ENCODE measurements at regions not wholly inside any gene's neighbourhood (a gene's known extent, or its start where the extent isn't known, plus 50 kb on each side); places are given as distances from the start of the nearest gene placed in this dataset.
"Not testable (repeated sequence)": the region's sequence is repeated elsewhere in the genome, so short reads cannot be mapped to it uniquely, and the experiment has no call there.

GRCh38 chr12:127041985-127042625, 1224.9 kb upstream of the TMEM132C start:
- no peak for DNase-seq (ENCODE audit: low read depth in 2 of 3, low spot score in 2 of 3)

DNA sequence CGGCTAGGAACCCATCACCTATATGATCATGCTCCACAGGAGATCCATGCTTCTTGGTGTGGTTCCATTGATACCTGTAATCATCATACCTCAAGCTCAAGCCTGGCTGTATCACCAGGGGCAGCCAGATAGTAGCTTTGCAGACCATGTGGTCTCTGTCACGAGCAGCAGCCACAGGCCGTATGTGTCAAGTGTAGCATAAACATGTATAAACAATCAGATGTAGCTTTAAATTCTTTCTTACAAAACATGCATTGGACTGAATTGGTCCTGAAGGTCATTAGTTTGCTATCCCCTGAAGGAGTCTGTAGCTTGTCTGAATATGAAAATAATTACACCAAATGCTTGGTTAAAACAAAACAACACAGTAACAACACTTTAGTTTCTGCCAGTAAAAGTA, 1223.2 kb upstream of the TMEM132C start:
- no peak for DNase-seq (ENCODE audit: low read depth in 2 of 3, low spot score in 2 of 3)

DNA sequence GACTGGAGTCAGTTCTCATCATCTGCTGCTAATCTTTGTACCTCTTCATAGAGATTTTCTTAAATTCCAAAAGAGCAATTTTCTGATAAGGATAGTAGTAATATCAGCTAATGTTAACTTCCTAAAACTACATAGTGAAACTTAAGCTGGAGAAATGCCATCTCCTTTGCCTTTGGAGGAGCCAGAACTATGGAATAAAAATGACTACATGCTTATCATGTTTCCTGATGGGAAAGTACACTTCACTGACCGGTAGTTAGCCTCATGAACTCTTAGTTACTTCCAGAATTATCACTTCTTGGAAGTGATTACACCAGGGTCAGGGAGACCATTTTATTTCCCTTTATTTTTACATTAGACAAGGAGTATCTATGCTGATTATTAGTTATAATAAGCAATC, 1222.1 kb upstream of the TMEM132C start:
- no peak for DNase-seq (ENCODE audit: low read depth in 2 of 3, low spot score in 2 of 3)

DNA sequence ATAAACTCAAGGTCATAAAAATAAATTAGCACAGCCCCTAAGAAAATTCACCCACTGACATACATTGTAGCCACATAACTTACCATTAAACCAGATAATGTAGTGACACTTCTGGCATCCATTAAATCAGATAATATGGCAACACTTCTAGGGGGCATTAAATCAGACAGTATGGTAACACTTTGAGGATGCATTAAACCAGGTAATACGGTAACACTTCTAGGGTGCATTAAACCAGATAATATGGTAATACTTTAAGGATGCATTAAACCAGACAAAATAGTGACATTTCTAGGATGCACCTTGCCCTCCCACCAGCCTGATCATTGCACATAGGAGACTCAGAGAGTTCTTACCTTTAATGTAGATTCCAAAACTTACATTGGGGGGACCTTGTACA, 1220.5 kb upstream of the TMEM132C start:
- no peak for DNase-seq (ENCODE audit: low read depth in 2 of 3, low spot score in 2 of 3)

- no peak for DNase-seq (ENCODE audit: low read depth in 2 of 3, low spot score in 2 of 3)
Observed at GRCh38 chr12:127048057-127048456, 1218.9 kb upstream of the TMEM132C start.

- not testable (repeated sequence) for DNase-seq (ENCODE audit: low read depth in 2 of 3, low spot score in 2 of 3)
Observed at GRCh38 chr12:127048525-127048924, 1218.4 kb upstream of the TMEM132C start.

GRCh38 chr12:127051139-127051538, 1215.8 kb upstream of the TMEM132C start:
- DNase-seq (ENCODE audit: low read depth in 2 of 3, low spot score in 2 of 3), result no peak

DNA sequence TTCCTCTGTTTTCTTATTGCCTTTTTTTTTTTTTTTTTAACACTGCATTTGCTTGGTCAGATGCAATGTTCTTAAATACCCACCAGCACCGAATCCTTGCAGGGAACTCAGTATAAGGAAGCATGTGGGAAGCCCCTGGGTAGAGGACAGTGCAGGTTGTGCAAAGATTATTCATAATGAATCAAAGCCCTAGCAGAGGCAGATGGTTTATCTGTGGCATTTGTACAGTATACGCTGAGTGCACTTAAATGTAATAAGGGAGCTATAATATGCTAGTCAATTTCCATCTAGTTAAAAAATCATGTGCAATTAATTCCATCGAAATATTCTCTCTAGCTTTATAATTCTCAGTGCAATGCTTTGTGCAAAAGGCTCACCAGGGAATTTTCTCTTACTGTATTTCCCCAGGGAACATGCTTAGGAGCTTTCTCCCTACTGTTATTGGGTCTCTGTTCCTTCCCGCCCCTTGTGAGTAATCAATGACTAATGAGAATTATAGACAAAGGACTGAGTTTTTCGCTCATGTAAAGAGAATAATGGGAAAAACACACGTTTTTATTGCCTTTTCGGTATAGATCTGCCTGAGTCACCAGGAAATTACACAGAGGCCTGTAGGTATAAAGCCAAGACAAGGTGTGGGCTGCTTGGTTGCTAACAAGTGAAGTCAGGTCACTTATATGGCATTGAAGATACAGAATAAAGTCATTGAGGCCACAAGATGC, 1214.3 kb upstream of the TMEM132C start:
- no peak for DNase-seq (ENCODE audit: low read depth in 2 of 3, low spot score in 2 of 3)

GRCh38 chr12:127054531-127054930, 1212.4 kb upstream of the TMEM132C start:
- DNase-seq (ENCODE audit: low read depth in 2 of 3, low spot score in 2 of 3), result no peak

DNA sequence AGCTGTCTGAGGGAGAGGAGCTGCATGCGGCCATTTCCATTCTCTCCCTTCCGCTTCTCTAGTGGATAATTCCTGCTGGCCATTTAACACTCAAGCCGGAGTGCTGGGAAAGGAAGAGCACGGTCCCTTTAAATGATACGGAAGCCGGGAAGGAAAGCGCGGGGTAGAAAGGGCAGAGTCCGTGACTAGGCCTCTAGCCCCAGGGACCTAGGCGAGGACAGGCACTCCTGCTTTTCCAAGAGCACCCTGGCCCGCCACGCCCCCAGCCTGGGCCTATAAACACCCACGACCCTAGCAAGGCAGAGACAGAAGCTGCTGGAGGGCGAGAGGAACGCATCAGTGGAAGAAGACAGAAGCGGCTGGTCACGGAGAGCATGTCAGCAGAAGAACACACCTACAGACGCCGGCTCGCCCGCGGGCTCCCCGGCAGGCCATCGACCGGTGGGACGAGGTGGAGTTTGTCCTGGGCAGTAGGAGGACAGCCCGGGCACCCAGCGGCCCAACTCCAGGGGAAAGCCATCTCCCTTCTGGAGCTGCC, 1206.6 kb upstream of the TMEM132C start:
- DNase-seq (ENCODE audit: low read depth in 2 of 3, low spot score in 2 of 3), result no peak

- DNase-seq (ENCODE audit: low read depth in 2 of 3, low spot score in 2 of 3), result no peak
Observed at GRCh38 chr12:127060933-127061332, 1206.0 kb upstream of the TMEM132C start.

DNA sequence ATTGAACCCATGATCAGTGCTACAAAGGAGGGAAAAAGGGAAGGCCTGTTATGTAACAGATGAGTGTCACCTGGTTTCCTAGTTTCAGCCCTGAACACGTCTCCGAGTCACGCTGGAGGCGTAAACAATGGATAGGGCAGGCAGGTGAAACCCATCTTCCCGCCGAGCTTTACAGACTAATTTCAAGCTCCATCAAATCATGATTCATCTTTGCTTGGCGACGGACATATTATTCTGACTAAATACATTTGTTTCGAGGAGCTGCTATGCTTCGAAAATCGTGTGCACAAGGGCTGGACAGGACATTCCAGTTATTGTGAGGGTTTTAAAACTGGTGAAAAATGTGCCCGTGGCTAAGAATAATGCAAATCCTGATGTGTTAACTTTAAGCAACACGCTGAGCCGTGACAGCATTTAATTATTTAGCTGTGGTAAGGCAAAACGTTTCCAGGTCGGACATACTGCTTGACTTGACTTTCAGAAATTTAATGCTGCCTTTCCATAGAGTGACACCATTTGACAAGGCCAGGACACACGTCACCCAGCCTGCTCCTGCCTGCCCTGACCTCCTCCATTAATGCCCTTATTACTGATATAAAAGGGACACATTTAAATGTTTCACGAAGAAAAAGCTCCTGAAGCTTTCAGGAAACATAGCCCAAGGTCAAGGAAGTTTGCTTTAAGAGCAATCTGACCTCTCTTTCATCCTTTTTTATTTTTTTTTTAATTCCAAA, 1203.5 kb upstream of the TMEM132C start:
- DNase-seq (ENCODE audit: low read depth in 2 of 3, low spot score in 2 of 3), result no peak

- no peak for DNase-seq (ENCODE audit: low read depth in 2 of 3, low spot score in 2 of 3)
Observed at GRCh38 chr12:127064207-127064606, 1202.8 kb upstream of the TMEM132C start.

DNA sequence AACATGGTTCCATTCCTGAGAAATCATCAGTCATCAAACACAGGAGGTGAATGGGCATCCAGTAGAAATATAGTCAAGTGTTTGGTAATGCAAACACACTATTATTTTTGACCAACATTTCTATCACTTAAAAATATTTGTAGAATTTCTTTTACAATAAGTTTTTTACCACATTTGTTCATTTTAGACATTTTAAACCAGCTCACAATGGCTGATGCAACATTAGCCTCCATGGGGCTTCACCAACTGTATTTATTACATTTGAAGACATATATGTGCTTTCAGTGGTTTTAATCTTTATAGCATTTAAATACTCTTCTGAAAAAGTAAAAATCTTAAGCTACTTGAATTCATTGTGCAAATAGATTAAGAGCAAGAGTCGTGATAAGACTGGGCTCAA, 1201.4 kb upstream of the TMEM132C start:
- DNase-seq (ENCODE audit: low read depth in 2 of 3, low spot score in 2 of 3), result no peak

DNA sequence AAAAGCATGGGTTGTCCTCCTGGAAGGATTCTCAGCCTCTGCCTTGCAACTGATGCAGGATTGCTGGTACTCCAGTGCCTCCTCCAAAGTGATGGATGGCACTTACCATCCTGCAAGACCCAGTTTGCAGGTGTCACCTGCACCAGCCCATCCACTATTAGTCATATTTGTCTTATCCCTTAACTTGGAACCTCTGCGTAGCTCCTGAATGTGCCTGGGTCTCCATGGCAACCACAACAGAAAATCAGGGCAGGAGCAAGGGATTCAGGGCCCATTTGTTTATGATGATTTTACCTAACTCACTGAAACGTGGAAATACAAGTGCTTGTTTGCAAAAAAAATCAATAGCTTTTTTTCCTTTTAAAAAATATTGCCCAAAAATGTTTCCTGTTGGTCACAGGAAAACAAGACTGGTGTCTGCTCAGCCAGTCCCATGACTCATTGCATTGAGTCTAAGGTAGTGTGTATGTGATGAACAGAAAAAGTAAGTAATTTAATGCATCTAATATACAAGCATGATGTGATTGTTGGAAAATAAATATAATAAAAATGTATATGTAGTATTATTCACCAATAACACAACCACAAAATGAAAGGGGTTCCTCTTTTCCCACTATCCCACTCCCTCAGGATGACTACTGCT, 1196.3 kb upstream of the TMEM132C start:
- no peak for DNase-seq (ENCODE audit: low read depth in 2 of 3, low spot score in 2 of 3)

GRCh38 chr12:127074161-127074560, 1192.8 kb upstream of the TMEM132C start:
- no peak for DNase-seq (ENCODE audit: low read depth in 2 of 3, low spot score in 2 of 3)

GRCh38 chr12:127075981-127076380, 1191.0 kb upstream of the TMEM132C start:
- no peak for DNase-seq (ENCODE audit: low read depth in 2 of 3, low spot score in 2 of 3)

GRCh38 chr12:127077262-127078045, 1189.5 kb upstream of the TMEM132C start:
- no peak for DNase-seq (ENCODE audit: low read depth in 2 of 3, low spot score in 2 of 3)

GRCh38 chr12:127078577-127079350, 1188.2 kb upstream of the TMEM132C start:
- no peak for DNase-seq (ENCODE audit: low read depth in 2 of 3, low spot score in 2 of 3)

GRCh38 chr12:127079636-127080035, 1187.3 kb upstream of the TMEM132C start:
- no peak for DNase-seq (ENCODE audit: low read depth in 2 of 3, low spot score in 2 of 3)

Data from activated CD8-positive, alpha-beta memory T cell treated with anti-CD3 and anti-CD28 coated beads for 48 hours (primary cell).